ENCODE measurements at regions not wholly inside any gene's neighbourhood (a gene's known extent, or its start where the extent isn't known, plus 50 kb on each side); places are given as distances from the start of the nearest gene placed in this dataset.

DNA sequence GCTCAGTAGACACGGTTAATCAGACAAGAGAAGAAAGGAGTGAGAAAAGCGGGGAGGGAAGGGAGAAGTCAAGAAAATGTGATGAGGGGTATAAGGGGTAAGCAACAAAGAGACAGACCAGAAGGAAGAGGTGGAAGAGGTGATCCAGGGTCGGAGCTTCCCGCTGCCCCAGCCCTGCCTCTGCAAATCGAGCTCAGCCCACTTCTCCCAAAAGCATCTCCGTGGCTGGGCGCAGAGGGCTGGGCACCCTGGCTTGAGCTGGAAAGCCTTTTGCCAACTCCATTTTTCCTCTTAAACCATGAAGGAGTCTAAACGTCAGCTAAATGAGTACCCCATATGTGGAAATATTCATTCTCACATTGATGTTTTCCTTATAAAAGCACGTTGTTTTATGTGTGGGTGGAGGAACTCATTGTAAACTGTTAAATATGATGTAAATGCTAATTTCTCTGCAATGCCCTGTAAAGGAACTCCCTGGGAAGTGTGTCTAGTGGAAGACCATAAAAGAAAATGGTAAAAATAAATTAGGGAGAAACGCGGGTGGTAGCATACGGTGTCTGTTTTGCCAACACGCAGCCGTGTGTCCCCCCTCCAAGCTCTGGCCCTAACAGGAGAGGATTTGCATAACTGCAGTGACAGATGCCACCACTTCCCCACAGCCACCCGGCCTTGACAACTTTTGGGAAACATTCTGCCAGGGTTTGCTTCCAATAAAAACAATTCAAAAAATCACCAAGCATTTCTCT lies 55.2 kb upstream of the MAFB start:
- Mint-ChIP-seq H3K9me3 (ENCODE audit: low read depth, unreplicated experiment) (no peaks in the 10 kb centered on the region), H3K27me3 (ENCODE audit: unreplicated experiment) (peaks cover 100% of the 10 kb centered on the region), H3K4me3 (ENCODE audit: low read depth, unreplicated experiment) (no peak overlapping the region), H3K4me1 (ENCODE audit: low read depth, unreplicated experiment) (no peaks in the 10 kb centered on the region), H3K27ac (ENCODE audit: unreplicated experiment) (no peak overlapping the region), H3K36me3 (ENCODE audit: insufficient read depth, unreplicated experiment) (no peaks in the 10 kb centered on the region)
- DNase-seq = no peak
- TF ChIP-seq, protein P1, sequence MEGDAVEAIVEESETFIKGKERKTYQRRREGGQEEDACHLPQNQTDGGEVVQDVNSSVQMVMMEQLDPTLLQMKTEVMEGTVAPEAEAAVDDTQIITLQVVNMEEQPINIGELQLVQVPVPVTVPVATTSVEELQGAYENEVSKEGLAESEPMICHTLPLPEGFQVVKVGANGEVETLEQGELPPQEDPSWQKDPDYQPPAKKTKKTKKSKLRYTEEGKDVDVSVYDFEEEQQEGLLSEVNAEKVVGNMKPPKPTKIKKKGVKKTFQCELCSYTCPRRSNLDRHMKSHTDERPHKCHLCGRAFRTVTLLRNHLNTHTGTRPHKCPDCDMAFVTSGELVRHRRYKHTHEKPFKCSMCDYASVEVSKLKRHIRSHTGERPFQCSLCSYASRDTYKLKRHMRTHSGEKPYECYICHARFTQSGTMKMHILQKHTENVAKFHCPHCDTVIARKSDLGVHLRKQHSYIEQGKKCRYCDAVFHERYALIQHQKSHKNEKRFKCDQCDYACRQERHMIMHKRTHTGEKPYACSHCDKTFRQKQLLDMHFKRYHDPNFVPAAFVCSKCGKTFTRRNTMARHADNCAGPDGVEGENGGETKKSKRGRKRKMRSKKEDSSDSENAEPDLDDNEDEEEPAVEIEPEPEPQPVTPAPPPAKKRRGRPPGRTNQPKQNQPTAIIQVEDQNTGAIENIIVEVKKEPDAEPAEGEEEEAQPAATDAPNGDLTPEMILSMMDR (IDR thresholded peaks at IDR 0.05; ENCODE audit: unreplicated experiment) = no peak
- intact Hi-C loops (cut with micrococcal nuclease; ENCODE audit: unreplicated experiment) = loop anchor here (5.0 kb wide), 1 partner anchor 203 kb away; no protein-coding TSS in a partner anchor
- BruUV-seq (replicated peaks) = no TSS peak
- CTCF ChIA-PET = interaction anchor here (0.7 to 1.6 kb wide), 2 partner anchors 10 to 218 kb away, joined by 4 to 6 read pairs; no protein-coding TSS in a partner anchor

DNA sequence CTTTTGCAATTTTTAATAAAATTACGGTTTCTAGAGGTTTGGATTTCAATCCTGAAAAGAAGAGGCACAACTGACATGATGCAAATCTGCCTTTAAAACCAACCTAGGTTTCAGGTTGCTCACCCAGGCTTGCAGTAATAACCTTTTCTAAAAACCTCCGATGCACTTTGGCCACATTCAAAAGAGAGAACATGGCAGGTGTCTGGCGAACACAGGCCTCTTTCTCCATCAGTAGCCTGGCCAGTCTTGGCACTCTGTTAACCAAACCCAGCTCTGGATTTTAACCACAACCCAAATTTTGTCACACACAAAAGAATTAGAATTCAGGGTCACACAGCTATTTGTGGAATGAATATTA lies 55.8 kb upstream of the MAFB start:
- CTCF ChIA-PET = interaction anchor here (0.7 kb wide), 1 partner anchor 218 kb away, joined by 6 read pairs; no protein-coding TSS in a partner anchor
- intact Hi-C loops (cut with micrococcal nuclease; ENCODE audit: unreplicated experiment) = loop anchor here (5.0 kb wide), 1 partner anchor 203 kb away; no protein-coding TSS in a partner anchor

DNA sequence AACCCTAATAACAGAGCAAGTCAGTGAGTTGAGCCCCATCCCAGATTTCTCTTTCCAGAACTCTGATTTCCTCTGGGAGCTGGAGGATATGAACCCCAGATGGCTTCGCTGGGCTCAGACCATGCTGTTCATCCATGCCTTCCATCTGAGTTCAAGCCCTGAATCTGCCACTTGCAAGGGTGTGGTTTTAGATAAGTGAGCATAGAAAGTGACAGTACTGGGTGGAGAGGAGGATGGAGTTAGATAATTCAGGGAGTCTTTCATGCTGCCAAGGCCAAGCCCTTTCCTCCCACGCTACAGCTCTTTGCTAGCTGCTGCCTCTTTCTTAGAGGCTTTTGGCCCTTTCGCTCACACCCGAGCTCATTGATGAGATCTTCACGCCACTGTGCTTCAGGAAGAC lies 57.2 kb upstream of the MAFB start:
- Mint-ChIP-seq H3K36me3 (ENCODE audit: insufficient read depth, unreplicated experiment) (no peaks in the 10 kb centered on the region), H3K4me1 (ENCODE audit: low read depth, unreplicated experiment) (no peaks in the 10 kb centered on the region), H3K9me3 (ENCODE audit: low read depth, unreplicated experiment) (no peaks in the 10 kb centered on the region), H3K27me3 (ENCODE audit: unreplicated experiment) (peaks cover 100% of the 10 kb centered on the region), H3K27ac (ENCODE audit: unreplicated experiment) (no peak overlapping the region), H3K4me3 (ENCODE audit: low read depth, unreplicated experiment) (no peak overlapping the region)
- BruUV-seq (replicated peaks) = no TSS peak
- TF ChIP-seq, protein P1 (IDR thresholded peaks at IDR 0.05; ENCODE audit: unreplicated experiment) = no peak
- DNase-seq = no peak
- intact Hi-C loops (cut with micrococcal nuclease; ENCODE audit: unreplicated experiment) = no loop called here
- CTCF ChIA-PET = no interaction called here

More for the DNA sequence above, 55.8 kb upstream of the MAFB start:
- H3K9me3 Mint-ChIP-seq (ENCODE audit: low read depth, unreplicated experiment) = no peaks in the 10 kb centered on the region
- no TSS peak for BruUV-seq (replicated peaks)
- no peaks in the 10 kb centered on the region for H3K4me1 Mint-ChIP-seq (ENCODE audit: low read depth, unreplicated experiment)
- no peak for DNase-seq
- no peaks in the 10 kb centered on the region for H3K36me3 Mint-ChIP-seq (ENCODE audit: insufficient read depth, unreplicated experiment)
- peaks cover 100% of the 10 kb centered on the region for H3K27me3 Mint-ChIP-seq (ENCODE audit: unreplicated experiment)
- H3K4me3 Mint-ChIP-seq (ENCODE audit: low read depth, unreplicated experiment) = no peak overlapping the region
- TF ChIP-seq, protein P1 (IDR thresholded peaks at IDR 0.05; ENCODE audit: unreplicated experiment) = no peak
- no peak overlapping the region for H3K27ac Mint-ChIP-seq (ENCODE audit: unreplicated experiment)

DNA sequence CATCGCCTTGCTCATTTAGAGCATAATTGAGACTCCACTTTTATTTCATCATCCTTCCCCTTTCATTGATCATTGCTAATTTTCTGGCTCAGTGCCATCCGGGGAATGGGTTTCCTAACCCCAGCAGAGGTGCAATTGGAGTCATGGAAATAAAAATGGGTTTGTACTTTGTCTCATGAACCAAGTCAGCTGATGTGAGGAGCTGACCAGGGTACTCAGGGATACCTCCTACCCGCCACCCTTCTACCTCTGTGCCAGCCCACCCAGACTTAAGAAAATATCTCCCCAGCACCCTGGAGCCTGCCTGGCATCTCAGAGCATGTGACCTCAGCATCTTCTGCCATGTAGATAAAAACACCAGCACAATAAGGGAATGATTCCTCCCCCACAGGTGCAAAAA lies 59.1 kb upstream of the MAFB start:
- TF ChIP-seq, protein P1 (IDR thresholded peaks at IDR 0.05; ENCODE audit: unreplicated experiment) = no peak
- no peak overlapping the region for H3K27ac Mint-ChIP-seq (ENCODE audit: unreplicated experiment)
- intact Hi-C loops (cut with micrococcal nuclease; ENCODE audit: unreplicated experiment) = no loop called here
- H3K4me1 Mint-ChIP-seq (ENCODE audit: low read depth, unreplicated experiment) = no peaks in the 10 kb centered on the region
- no peak for DNase-seq
- H3K27me3 Mint-ChIP-seq (ENCODE audit: unreplicated experiment) = peaks cover 100% of the 10 kb centered on the region
- CTCF ChIA-PET = no interaction called here
- H3K4me3 Mint-ChIP-seq (ENCODE audit: low read depth, unreplicated experiment) = no peak overlapping the region
- H3K36me3 Mint-ChIP-seq (ENCODE audit: insufficient read depth, unreplicated experiment) = no peaks in the 10 kb centered on the region
- no TSS peak for BruUV-seq (replicated peaks)
- H3K9me3 Mint-ChIP-seq (ENCODE audit: low read depth, unreplicated experiment) = no peaks in the 10 kb centered on the region

Measured in Calu3 (cell line).